Sigmoid colon (tissue), 6 donors: ENCODE measurements at regions not wholly inside any gene's neighbourhood (a gene's known extent, or its start where the extent isn't known, plus 50 kb on each side); places are given as distances from the start of the nearest gene placed in this dataset.

ENCODE experiments used
- DNase-seq: peaks from one replicate; pipeline ENCODE4 v3.0.0-alpha.2; 2019
- H3K27ac ChIP-seq, 4 donors: fragments of 200-600 bp; sonication (generic); one replicate each; pipeline ENCODE4 v1.5.1; 2016 to 2019; ENCODE audit warnings: mild to moderate bottlenecking in 1 of 4
- H3K27me3 ChIP-seq, 3 donors: fragments of 200-600 bp; sonication (generic); one replicate each; pipeline ENCODE4 v1.5.1; 2019; ENCODE audit warnings: mild to moderate bottlenecking in 1 of 3
- H3K36me3 ChIP-seq, 4 donors: fragments of 200-600 bp; sonication (generic); one replicate each; pipeline ENCODE4 v1.5.1; 2016 to 2019
- H3K4me1 ChIP-seq, 4 donors: fragments of 200-600 bp; sonication (generic); one replicate each; pipeline ENCODE4 v1.5.1; 2017 to 2019
- H3K4me3 ChIP-seq, 4 donors: fragments of 200-600 bp; sonication (generic); one replicate each; pipeline ENCODE4 v1.5.1; 2017 to 2019; ENCODE audit warnings: mild to moderate bottlenecking in 2 of 4, moderate library complexity in 1 of 4
- H3K9me3 ChIP-seq, 4 donors: fragments of 200-600 bp in 3 of 4; sonication (generic) in 3 of 4; one replicate each; pipeline versions ENCODE4 v1.5.1 to v1.6.1; 2013 to 2019
- CTCF ChIP-seq, 4 experiments: fragments of 450-650 bp in 3 of 4; fragments of 200-600 bp in 1 of 4; IDR thresholded peaks; one replicate each; pipeline ENCODE4 v1.5.1; 2016 to 2019; ENCODE audit warnings: antibody characterized with exemption in 4 of 4, mild to moderate bottlenecking in 3 of 4, moderate library complexity in 2 of 4
- EP300 ChIP-seq, 4 donors: sonication (generic); formaldehyde crosslinking; IDR thresholded peaks; one replicate each; pipeline ENCODE4 v1.6.1; 2017; ENCODE audit warnings: antibody characterized with exemption in 4 of 4
- POLR2A ChIP-seq, 2 donors: fragments of 450-650 bp; IDR thresholded peaks; one replicate each; pipeline ENCODE4 v1.6.1; 2016; ENCODE audit warnings: antibody characterized with exemption in 2 of 2, mild to moderate bottlenecking in 2 of 2, moderate library complexity in 2 of 2
- POLR2AphosphoS5 ChIP-seq, 4 donors: sonication (generic); formaldehyde crosslinking; IDR thresholded peaks; one replicate each; pipeline ENCODE4 v1.6.1; 2017; ENCODE audit warnings: antibody characterized with exemption in 4 of 4
- WGBS, 2 donors: extraction: QIAGEN DNeasy Blood & Tissue Kit; methylation state at CpG; one replicate each; pipeline ENCODE4 v1.1.7; 2013; 5-methylcytosine and 5-hydroxymethylcytosine counted together
- intact Hi-C: fragments of 100-400 bp; cut with DNase I; formaldehyde crosslinking; loops from one replicate; pipeline ENCODE4 v1.15.1; 2023
- donor health status: healthy with polysubstance abuse.
- donor health status: healthy.

GRCh38 chr3:13204177-13204581 is 130.9 kb upstream of the IQSEC1 start:
- Histone ChIP-seq H3K27ac (no peak overlapping the region), H3K9me3 (no peaks in the 10 kb centered on the region), H3K4me3 (no peak overlapping the region), H3K27me3 (peaks cover 0 to 60% (median 11%) of the 10 kb centered on the region in 3 donors), H3K4me1 (no peaks in the 10 kb centered on the region), H3K36me3 (no peaks in the 10 kb centered on the region)
- intact Hi-C loops: no loop called here
- 15 to 24% methylated on average over 34 of the region's 34 CpGs for whole genome bisulfite sequencing, 2 donors
- no peak for TF ChIP-seq POLR2AphosphoS5 (IDR thresholded peaks at IDR 0.05)
- no peak for TF ChIP-seq EP300 (IDR thresholded peaks at IDR 0.05)
- TF ChIP-seq POLR2A (IDR thresholded peaks at IDR 0.05): no peak
- no peak for TF ChIP-seq CTCF (IDR thresholded peaks at IDR 0.05)
- no peak for DNase-seq

- Histone ChIP-seq H3K27me3 (peaks cover 0 to 60% (median 11%) of the 10 kb centered on the region in 3 donors), H3K27ac (no peak overlapping the region), H3K4me1 (no peaks in the 10 kb centered on the region), H3K36me3 (no peaks in the 10 kb centered on the region), H3K4me3 (no peak overlapping the region), H3K9me3 (no peaks in the 10 kb centered on the region)
- no peak for TF ChIP-seq POLR2AphosphoS5 (IDR thresholded peaks at IDR 0.05)
- TF ChIP-seq POLR2A (IDR thresholded peaks at IDR 0.05): no peak
- no peak for TF ChIP-seq CTCF (IDR thresholded peaks at IDR 0.05)
- no peak for DNase-seq
- intact Hi-C loops: no loop called here
- WGBS, 2 donors: 69 to 70% methylated on average over 22 of the region's 22 CpGs
These were observed 130.4 kb upstream of the IQSEC1 start for GRCh38 chr3:13203398-13204176.

- intact Hi-C loops: no loop called here
- DNase-seq: no peak
These were observed 129.6 kb upstream of the IQSEC1 start for GRCh38 chr3:13202744-13203397.

GRCh38 chr3:13201851-13202250 is 128.6 kb upstream of the IQSEC1 start:
- Histone ChIP-seq H3K4me3 (no peak overlapping the region), H3K27me3 (peaks cover 0 to 59% (median 11%) of the 10 kb centered on the region in 3 donors), H3K27ac (no peak overlapping the region), H3K9me3 (no peaks in the 10 kb centered on the region), H3K36me3 (no peaks in the 10 kb centered on the region), H3K4me1 (no peaks in the 10 kb centered on the region)
- no peak for DNase-seq
- TF ChIP-seq POLR2AphosphoS5 (IDR thresholded peaks at IDR 0.05): no peak
- no peak for TF ChIP-seq CTCF (IDR thresholded peaks at IDR 0.05)
- TF ChIP-seq POLR2A (IDR thresholded peaks at IDR 0.05): no peak
- no peak for TF ChIP-seq EP300 (IDR thresholded peaks at IDR 0.05)
- intact Hi-C loops: no loop called here
- 63% methylated on average over 3 of the region's 3 CpGs for WGBS, 2 donors

More at GRCh38 chr3:13202744-13203397, 129.6 kb upstream of the IQSEC1 start:
- H3K4me3 ChIP-seq: no peak overlapping the region
- peaks cover 0 to 60% (median 11%) of the 10 kb centered on the region in 3 donors for H3K27me3 ChIP-seq
- no peak overlapping the region for H3K27ac ChIP-seq
- TF ChIP-seq CTCF (IDR thresholded peaks at IDR 0.05): no peak
- TF ChIP-seq POLR2A (IDR thresholded peaks at IDR 0.05): no peak
- no peak for TF ChIP-seq EP300 (IDR thresholded peaks at IDR 0.05)
- TF ChIP-seq POLR2AphosphoS5 (IDR thresholded peaks at IDR 0.05): no peak
- no peaks in the 10 kb centered on the region for H3K9me3 ChIP-seq
- WGBS, 2 donors: 86 to 89% methylated on average over 16 of the region's 16 CpGs
- H3K36me3 ChIP-seq: no peaks in the 10 kb centered on the region
- no peaks in the 10 kb centered on the region for H3K4me1 ChIP-seq
